HG03196 (cell line): ENCODE measurements at regions not wholly inside any gene's neighbourhood (a gene's known extent, or its start where the extent isn't known, plus 50 kb on each side); places are given as distances from the start of the nearest gene placed in this dataset.
"Not testable (repeated sequence)": the region's sequence is repeated elsewhere in the genome, so short reads cannot be mapped to it uniquely, and the experiment has no call there.

Source experiments
- ATAC-seq: cut with Tn5 transposase; IDR thresholded peaks from one replicate; pipeline ENCODE4 v1.9.1; 2021; ENCODE audit not compliant: unreplicated experiment

GRCh38 chr7:19623676-19624075 is 85.2 kb downstream of the POLR1F start:
- ATAC-seq: no peak

- ATAC-seq: no peak
These were observed 87.1 kb downstream of the POLR1F start for GRCh38 chr7:19621740-19622139.

- no peak for ATAC-seq
These were observed 88.4 kb downstream of the POLR1F start for GRCh38 chr7:19620470-19620869.

GRCh38 chr7:19619122-19619521 is 89.7 kb downstream of the POLR1F start:
- no peak for ATAC-seq

- no peak for ATAC-seq
These were observed 90.9 kb downstream of the POLR1F start for GRCh38 chr7:19617901-19618300.

- ATAC-seq: no peak
These were observed 98.5 kb downstream of the POLR1F start for GRCh38 chr7:19610194-19610943.

- ATAC-seq: no peak
These were observed 119.4 kb downstream of the POLR1F start for GRCh38 chr7:19589446-19589845.

- peak; percentile 70 for ATAC-seq
These were observed 121.5 kb downstream of the POLR1F start for GRCh38 chr7:19587291-19587690.

- ATAC-seq: no peak
These were observed 123.1 kb downstream of the POLR1F start for GRCh38 chr7:19585761-19586160.

- ATAC-seq: no peak
These were observed 132.8 kb downstream of the POLR1F start for GRCh38 chr7:19575909-19576557.

- no peak for ATAC-seq
These were observed 134.7 kb downstream of the POLR1F start for GRCh38 chr7:19574131-19574530.

GRCh38 chr7:19572566-19572965 is 136.3 kb downstream of the POLR1F start:
- ATAC-seq: no peak

GRCh38 chr7:19567011-19567410 is 141.8 kb downstream of the POLR1F start:
- ATAC-seq: no peak

- no peak for ATAC-seq
These were observed 143.2 kb downstream of the POLR1F start for GRCh38 chr7:19565602-19566001.

GRCh38 chr7:19561121-19561805 is 147.6 kb downstream of the POLR1F start:
- ATAC-seq: no peak

- ATAC-seq: no peak
These were observed 148.5 kb downstream of the POLR1F start for GRCh38 chr7:19560111-19560883.

- ATAC-seq: no peak
These were observed 150.3 kb downstream of the POLR1F start for GRCh38 chr7:19558527-19558926.

GRCh38 chr7:19557726-19558465 is 150.9 kb downstream of the POLR1F start:
- ATAC-seq: no peak

GRCh38 chr7:19554581-19554980 is 154.3 kb downstream of the POLR1F start:
- ATAC-seq: no peak

GRCh38 chr7:19552576-19552975 is 156.3 kb downstream of the POLR1F start:
- no peak for ATAC-seq

- not testable (repeated sequence) for ATAC-seq
These were observed 159.6 kb downstream of the POLR1F start for GRCh38 chr7:19549246-19549645.
